ENCODE measurements at regions not wholly inside any gene's neighbourhood (a gene's known extent, or its start where the extent isn't known, plus 50 kb on each side); places are given as distances from the start of the nearest gene placed in this dataset.
A peak's percentile ranks its signal among the peaks of the same experiment; 100 is the strongest.

GRCh38 chr2:37472959-37473358 is 128.5 kb downstream of the QPCT start:
- peak; percentile 39 for DNase-seq

GRCh38 chr2:37476411-37476810 is 132.0 kb downstream of the QPCT start:
- DNase-seq, result no peak

GRCh38 chr2:37477921-37478320 is 133.5 kb downstream of the QPCT start:
- DNase-seq, result no peak

- DNase-seq, result no peak
Observed at GRCh38 chr2:37481244-37481643, 136.8 kb downstream of the QPCT start.

- no peak for DNase-seq
Observed at GRCh38 chr2:37489041-37489456, 144.6 kb downstream of the QPCT start.

GRCh38 chr2:37489536-37489935 is 145.1 kb downstream of the QPCT start:
- no peak for DNase-seq

GRCh38 chr2:37493425-37493824 is 149.0 kb downstream of the QPCT start:
- no peak for DNase-seq

GRCh38 chr2:37499113-37499512 is 154.7 kb downstream of the QPCT start:
- DNase-seq, result no peak

- no peak for DNase-seq
Observed at GRCh38 chr2:37500031-37500430, 155.6 kb downstream of the QPCT start.

GRCh38 chr2:37501113-37501512 is 156.7 kb downstream of the QPCT start:
- DNase-seq, result no peak

GRCh38 chr2:37506407-37507050 is 162.1 kb downstream of the QPCT start:
- DNase-seq, result no peak

GRCh38 chr2:37507051-37507410 is 162.6 kb downstream of the QPCT start:
- no peak for DNase-seq

GRCh38 chr2:37507703-37508102 is 163.3 kb downstream of the QPCT start:
- DNase-seq, result no peak

- DNase-seq, result no peak
Observed at GRCh38 chr2:37512971-37513370, 158.5 kb downstream of the CDC42EP3 start.

GRCh38 chr2:37523814-37524362 is 147.6 kb downstream of the CDC42EP3 start:
- DNase-seq, result peak; percentile 61

- DNase-seq, result no peak
Observed at GRCh38 chr2:37526323-37526722, 145.1 kb downstream of the CDC42EP3 start.

GRCh38 chr2:37526856-37527255 is 144.6 kb downstream of the CDC42EP3 start:
- DNase-seq, result no peak

- DNase-seq, result no peak
Observed at GRCh38 chr2:37527361-37527760, 144.1 kb downstream of the CDC42EP3 start.

- DNase-seq, result peak; percentile 49
Observed at GRCh38 chr2:37529830-37530415, 141.5 kb downstream of the CDC42EP3 start.

- DNase-seq, result no peak
Observed at GRCh38 chr2:37532503-37532902, 138.9 kb downstream of the CDC42EP3 start.

GRCh38 chr2:37537316-37537715 is 134.1 kb downstream of the CDC42EP3 start:
- DNase-seq, result no peak

GRCh38 chr2:37541516-37541915 is 129.9 kb downstream of the CDC42EP3 start:
- no peak for DNase-seq

GRCh38 chr2:37543999-37544557 is 127.4 kb downstream of the CDC42EP3 start:
- no peak for DNase-seq

- DNase-seq, result no peak
Observed at GRCh38 chr2:37544591-37545031, 126.8 kb downstream of the CDC42EP3 start.
